ENCODE measurements at regions not wholly inside any gene's neighbourhood (a gene's known extent, or its start where the extent isn't known, plus 50 kb on each side); places are given as distances from the start of the nearest gene placed in this dataset.
A peak's percentile ranks its signal among the peaks of the same experiment; 100 is the strongest.

GRCh38 chr12:69062621-69063237 is 129.8 kb upstream of the CPM start:
- peak; percentile 23 for ATAC-seq (ENCODE audit: low FRiP score)
- no peak for DNase-seq
- intact Hi-C loops (cut with DNase I) = no loop called here
- H3K4me3 ChIP-seq (ENCODE audit: low read length in 2 of 2) = no peak overlapping the region
- no peaks in the 10 kb centered on the region for H3K4me1 ChIP-seq (ENCODE audit: control insufficient read depth in 1 of 2, insufficient read depth in 2 of 2, low read length in 2 of 2)
- H3K36me3 ChIP-seq (ENCODE audit: control insufficient read depth in 1 of 2, insufficient read depth in 2 of 2, low read length in 1 of 2) = no peaks in the 10 kb centered on the region
- H3K27ac ChIP-seq (ENCODE audit: low read depth in 1 of 2, low read length in 2 of 2) = no peak overlapping the region
- H3K27me3 ChIP-seq (ENCODE audit: control insufficient read depth in 1 of 2, insufficient read depth in 2 of 2, low read length in 1 of 2) = no peaks in the 10 kb centered on the region
- WGBS, 2 donors = 84 to 87% methylated on average over 3 of the region's 3 CpGs
- no peaks in the 10 kb centered on the region for H3K9me3 ChIP-seq (ENCODE audit: control insufficient read depth, low read length)

- Histone ChIP-seq H3K27me3 (ENCODE audit: control insufficient read depth in 1 of 2, insufficient read depth in 2 of 2, low read length in 1 of 2) (no peaks in the 10 kb centered on the region), H3K4me3 (ENCODE audit: low read length in 2 of 2) (no peak overlapping the region), H3K27ac (ENCODE audit: low read depth in 1 of 2, low read length in 2 of 2) (no peak overlapping the region), H3K4me1 (ENCODE audit: control insufficient read depth in 1 of 2, insufficient read depth in 2 of 2, low read length in 2 of 2) (no peaks in the 10 kb centered on the region), H3K36me3 (ENCODE audit: control insufficient read depth in 1 of 2, insufficient read depth in 2 of 2, low read length in 1 of 2) (no peaks in the 10 kb centered on the region), H3K9me3 (ENCODE audit: control insufficient read depth, low read length) (no peaks in the 10 kb centered on the region)
- DNase-seq (no peak), ATAC-seq (ENCODE audit: low FRiP score) (no peak)
- 87 to 90% methylated on average over 4 of the region's 4 CpGs for WGBS, 2 donors
- intact Hi-C loops (cut with DNase I) = loop anchor here in 1 of 2 donors (5.0 kb wide), 1 partner anchor 203 kb away; no protein-coding TSS in a partner anchor
Observed at GRCh38 chr12:69064734-69065443, 131.9 kb upstream of the CPM start.

DNA sequence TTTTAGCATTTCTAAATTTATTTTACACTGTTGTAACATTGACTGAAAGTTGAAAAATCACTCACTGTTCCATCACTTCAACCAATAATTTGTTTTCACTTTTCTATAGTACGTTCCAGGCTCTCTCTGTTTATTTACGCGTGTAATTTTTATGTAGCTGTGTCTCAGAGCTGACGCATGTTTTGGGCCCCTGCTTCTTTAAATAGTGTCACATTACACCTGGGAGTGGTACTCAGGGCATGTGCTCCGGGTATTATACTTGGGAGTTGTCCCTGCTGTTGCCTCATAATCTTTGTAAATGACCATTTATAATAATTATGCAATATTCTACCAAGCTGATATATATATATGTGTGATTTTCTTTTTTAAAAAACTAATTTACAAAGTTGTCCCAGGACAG is 132.8 kb upstream of the CPM start:
- no peak for DNase-seq
- no peaks in the 10 kb centered on the region for H3K27me3 ChIP-seq (ENCODE audit: control insufficient read depth in 1 of 2, insufficient read depth in 2 of 2, low read length in 1 of 2)
- intact Hi-C loops (cut with DNase I) = loop anchor here in 1 of 2 donors (5.0 kb wide), 1 partner anchor 203 kb away; no protein-coding TSS in a partner anchor
- no peak overlapping the region for H3K27ac ChIP-seq (ENCODE audit: low read depth in 1 of 2, low read length in 2 of 2)
- no peak overlapping the region for H3K4me3 ChIP-seq (ENCODE audit: low read length in 2 of 2)
- no peaks in the 10 kb centered on the region for H3K36me3 ChIP-seq (ENCODE audit: control insufficient read depth in 1 of 2, insufficient read depth in 2 of 2, low read length in 1 of 2)
- no peak for ATAC-seq (ENCODE audit: low FRiP score)
- no peaks in the 10 kb centered on the region for H3K9me3 ChIP-seq (ENCODE audit: control insufficient read depth, low read length)
- 59 to 60% methylated on average over 5 of the region's 5 CpGs for WGBS, 2 donors
- H3K4me1 ChIP-seq (ENCODE audit: control insufficient read depth in 1 of 2, insufficient read depth in 2 of 2, low read length in 2 of 2) = no peaks in the 10 kb centered on the region

- Histone ChIP-seq H3K36me3 (ENCODE audit: control insufficient read depth in 1 of 2, insufficient read depth in 2 of 2, low read length in 1 of 2) (no peaks in the 10 kb centered on the region), H3K4me1 (ENCODE audit: control insufficient read depth in 1 of 2, insufficient read depth in 2 of 2, low read length in 2 of 2) (no peaks in the 10 kb centered on the region), H3K4me3 (ENCODE audit: low read length in 2 of 2) (no peak overlapping the region), H3K9me3 (ENCODE audit: control insufficient read depth, low read length) (no peaks in the 10 kb centered on the region), H3K27ac (ENCODE audit: low read depth in 1 of 2, low read length in 2 of 2) (no peak overlapping the region), H3K27me3 (ENCODE audit: control insufficient read depth in 1 of 2, insufficient read depth in 2 of 2, low read length in 1 of 2) (no peaks in the 10 kb centered on the region)
- ATAC-seq (ENCODE audit: low FRiP score) (no peak), DNase-seq (no peak)
- WGBS, 2 donors = 71 to 77% methylated on average over 6 of the region's 6 CpGs
- intact Hi-C loops (cut with DNase I) = loop anchor here in 1 of 2 donors (5.0 kb wide), 1 partner anchor 204 kb away; no protein-coding TSS in a partner anchor
Observed at GRCh38 chr12:69066492-69067373, 133.8 kb upstream of the CPM start.

GRCh38 chr12:69067713-69068112 is 134.7 kb upstream of the CPM start:
- no peak for ATAC-seq (ENCODE audit: low FRiP score)
- no peaks in the 10 kb centered on the region for H3K27me3 ChIP-seq (ENCODE audit: control insufficient read depth in 1 of 2, insufficient read depth in 2 of 2, low read length in 1 of 2)
- H3K27ac ChIP-seq (ENCODE audit: low read depth in 1 of 2, low read length in 2 of 2) = no peak overlapping the region
- intact Hi-C loops (cut with DNase I) = loop anchor here in 1 of 2 donors (5.0 kb wide), 1 partner anchor 205 kb away; no protein-coding TSS in a partner anchor
- no peak overlapping the region for H3K4me3 ChIP-seq (ENCODE audit: low read length in 2 of 2)
- no peaks in the 10 kb centered on the region for H3K9me3 ChIP-seq (ENCODE audit: control insufficient read depth, low read length)
- no peak for DNase-seq
- WGBS, 2 donors = 85 to 87% methylated on average over 6 of the region's 6 CpGs
- H3K4me1 ChIP-seq (ENCODE audit: control insufficient read depth in 1 of 2, insufficient read depth in 2 of 2, low read length in 2 of 2) = no peaks in the 10 kb centered on the region
- no peaks in the 10 kb centered on the region for H3K36me3 ChIP-seq (ENCODE audit: control insufficient read depth in 1 of 2, insufficient read depth in 2 of 2, low read length in 1 of 2)

DNA sequence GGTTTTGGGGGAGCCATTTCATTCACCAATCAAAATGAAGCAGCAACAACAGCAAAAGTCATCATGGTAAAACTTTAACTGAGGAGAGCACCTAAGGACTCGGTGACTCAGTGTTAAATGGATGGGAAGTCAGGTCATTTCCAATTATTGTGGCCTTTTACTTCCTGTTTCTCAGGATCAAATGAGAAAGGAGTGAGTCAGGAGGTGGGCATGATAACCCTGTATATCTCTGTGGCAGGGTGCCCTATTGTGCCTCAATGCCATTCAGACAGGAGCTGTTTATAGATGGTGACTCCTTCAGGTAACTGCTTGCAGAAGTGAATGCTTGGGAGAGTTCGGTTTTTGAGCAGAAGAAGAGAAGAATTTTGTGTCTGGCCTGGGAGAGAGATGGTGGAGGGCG is 135.5 kb upstream of the CPM start:
- H3K4me1 ChIP-seq (ENCODE audit: control insufficient read depth in 1 of 2, insufficient read depth in 2 of 2, low read length in 2 of 2) = no peaks in the 10 kb centered on the region
- no peaks in the 10 kb centered on the region for H3K36me3 ChIP-seq (ENCODE audit: control insufficient read depth in 1 of 2, insufficient read depth in 2 of 2, low read length in 1 of 2)
- intact Hi-C loops (cut with DNase I) = loop anchor here in 1 of 2 donors (5.0 kb wide), 1 partner anchor 206 kb away; no protein-coding TSS in a partner anchor
- no peak overlapping the region for H3K27ac ChIP-seq (ENCODE audit: low read depth in 1 of 2, low read length in 2 of 2)
- 80 to 83% methylated on average over 3 of the region's 3 CpGs for WGBS, 2 donors
- DNase-seq (no peak), ATAC-seq (ENCODE audit: low FRiP score) (no peak)
- no peak overlapping the region for H3K4me3 ChIP-seq (ENCODE audit: low read length in 2 of 2)
- H3K9me3 ChIP-seq (ENCODE audit: control insufficient read depth, low read length) = no peaks in the 10 kb centered on the region
- H3K27me3 ChIP-seq (ENCODE audit: control insufficient read depth in 1 of 2, insufficient read depth in 2 of 2, low read length in 1 of 2) = no peaks in the 10 kb centered on the region

DNA sequence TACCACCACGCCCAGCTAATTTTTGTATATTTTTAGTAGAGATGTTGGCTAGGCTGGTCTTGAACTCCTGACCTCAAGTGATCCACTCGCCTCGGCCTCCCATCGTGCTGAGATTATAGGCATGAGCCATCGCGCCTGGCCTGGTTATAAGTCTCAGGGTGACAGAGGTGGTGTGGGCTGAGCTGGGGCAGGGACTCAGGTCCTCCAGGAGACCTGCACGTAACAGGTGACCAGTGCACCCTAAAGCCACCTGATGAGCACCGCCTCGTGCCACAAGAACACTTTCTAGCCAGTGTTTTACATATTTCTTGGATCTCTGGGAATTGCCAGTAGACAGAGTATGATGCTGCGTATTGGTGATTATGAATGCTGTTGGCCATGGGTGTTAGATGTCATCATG is 136.5 kb upstream of the CPM start:
- H3K27ac ChIP-seq (ENCODE audit: low read depth in 1 of 2, low read length in 2 of 2) = no peak overlapping the region
- H3K36me3 ChIP-seq (ENCODE audit: control insufficient read depth in 1 of 2, insufficient read depth in 2 of 2, low read length in 1 of 2) = no peaks in the 10 kb centered on the region
- ATAC-seq (ENCODE audit: low FRiP score) = no peak
- no peaks in the 10 kb centered on the region for H3K4me1 ChIP-seq (ENCODE audit: control insufficient read depth in 1 of 2, insufficient read depth in 2 of 2, low read length in 2 of 2)
- H3K27me3 ChIP-seq (ENCODE audit: control insufficient read depth in 1 of 2, insufficient read depth in 2 of 2, low read length in 1 of 2) = no peaks in the 10 kb centered on the region
- DNase-seq = no peak
- intact Hi-C loops (cut with DNase I) = loop anchor here in 1 of 2 donors (5.0 kb wide), 1 partner anchor 207 kb away; no protein-coding TSS in a partner anchor
- H3K9me3 ChIP-seq (ENCODE audit: control insufficient read depth, low read length) = no peaks in the 10 kb centered on the region
- WGBS, 2 donors = 82 to 89% methylated on average over 10 of the region's 10 CpGs
- H3K4me3 ChIP-seq (ENCODE audit: low read length in 2 of 2) = no peak overlapping the region

- Histone ChIP-seq H3K27ac (ENCODE audit: low read depth in 1 of 2, low read length in 2 of 2) (no peak overlapping the region), H3K4me3 (ENCODE audit: low read length in 2 of 2) (no peak overlapping the region), H3K27me3 (ENCODE audit: control insufficient read depth in 1 of 2, insufficient read depth in 2 of 2, low read length in 1 of 2) (no peaks in the 10 kb centered on the region), H3K4me1 (ENCODE audit: control insufficient read depth in 1 of 2, insufficient read depth in 2 of 2, low read length in 2 of 2) (no peaks in the 10 kb centered on the region), H3K36me3 (ENCODE audit: control insufficient read depth in 1 of 2, insufficient read depth in 2 of 2, low read length in 1 of 2) (no peaks in the 10 kb centered on the region), H3K9me3 (ENCODE audit: control insufficient read depth, low read length) (no peaks in the 10 kb centered on the region)
- peak in 1 of 2 donors; percentile 61 for DNase-seq
- intact Hi-C loops (cut with DNase I) = loop anchor here in 1 of 2 donors (5.0 kb wide), 1 partner anchor 203 kb away; no protein-coding TSS in a partner anchor
- WGBS, 2 donors = 31 to 32% methylated on average over 6 of the region's 6 CpGs
- peak; percentile 83 for ATAC-seq (ENCODE audit: low FRiP score)
Observed at GRCh38 chr12:69070319-69071090, 137.5 kb upstream of the CPM start.

All from aorta (tissue), 5 donors.